GM08714 (cell line): ENCODE measurements at regions not wholly inside any gene's neighbourhood (a gene's known extent, or its start where the extent isn't known, plus 50 kb on each side); places are given as distances from the start of the nearest gene placed in this dataset.

ENCODE experiments used
- H3K4me3 ChIP-seq: fragments of 200-500 bp; sonication (Bioruptor generic); 2 replicates; pipeline ENCODE4 v1.5.1; 2014; ENCODE audit warnings: mild to moderate bottlenecking, low read length, inconsistent platforms
- ZNF274 ChIP-seq: IDR thresholded peaks from 2 replicates; pipeline ENCODE4 v1.6.1; 2012; ENCODE audit warnings: mild to moderate bottlenecking, low read depth, low read length

DNA sequence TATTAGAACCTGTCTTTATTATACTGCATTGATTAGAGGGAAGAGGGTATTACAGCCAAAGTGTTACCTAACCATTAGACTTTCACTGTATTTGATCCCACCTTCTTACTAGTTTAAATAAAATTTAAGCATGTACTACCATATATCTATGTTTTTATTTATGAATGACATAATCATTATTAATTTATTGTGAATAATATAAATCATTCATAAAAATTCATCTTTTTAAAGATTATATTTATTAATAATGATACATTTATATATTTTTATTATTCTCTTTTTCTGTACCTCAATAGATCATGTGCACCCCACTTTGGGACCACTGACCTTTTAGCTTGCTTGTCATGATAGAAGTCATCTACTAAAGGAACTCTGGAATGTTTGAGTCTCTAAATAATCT is 223.5 kb upstream of the MARCKS start:
- H3K4me3 ChIP-seq = no peak overlapping the region
- TF ChIP-seq ZNF274 = no peak

DNA sequence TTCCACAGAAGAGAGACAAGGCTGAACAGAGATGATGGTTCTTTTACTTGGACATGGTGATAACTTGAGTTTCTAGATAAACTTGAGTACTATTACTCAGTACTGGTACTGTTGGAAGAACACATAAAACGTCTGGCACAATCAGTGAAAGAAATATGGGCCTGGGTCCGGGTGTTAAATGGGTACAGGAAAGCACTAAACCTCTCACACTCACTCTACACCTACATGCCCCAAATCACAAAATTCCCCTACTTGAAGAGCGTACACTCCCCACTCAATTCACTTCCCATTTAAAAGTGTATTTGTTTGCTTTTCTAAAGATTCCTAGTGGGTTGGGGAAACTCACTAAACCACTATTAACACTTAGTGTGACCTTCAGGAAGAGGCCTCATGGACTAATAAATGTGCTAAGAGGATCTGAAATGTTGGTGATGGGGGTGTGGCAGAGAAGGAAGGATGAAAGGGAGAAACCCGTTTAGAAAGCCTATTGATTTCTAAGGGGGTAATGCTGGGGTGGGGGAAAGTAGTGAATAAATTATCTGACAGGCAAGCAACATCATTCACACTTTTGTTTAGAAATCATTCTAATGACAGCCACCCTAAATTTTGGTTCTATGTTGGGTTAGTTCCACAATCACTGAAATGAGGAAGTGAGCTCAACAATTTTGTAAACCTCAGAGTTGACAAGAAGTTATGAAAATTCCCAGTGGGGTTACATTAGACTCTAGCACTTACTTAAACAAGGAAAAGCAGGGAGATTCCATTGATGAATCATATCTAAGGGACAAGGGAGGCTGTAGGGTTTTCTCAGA is 222.6 kb upstream of the MARCKS start:
- TF ChIP-seq ZNF274 = no peak

DNA sequence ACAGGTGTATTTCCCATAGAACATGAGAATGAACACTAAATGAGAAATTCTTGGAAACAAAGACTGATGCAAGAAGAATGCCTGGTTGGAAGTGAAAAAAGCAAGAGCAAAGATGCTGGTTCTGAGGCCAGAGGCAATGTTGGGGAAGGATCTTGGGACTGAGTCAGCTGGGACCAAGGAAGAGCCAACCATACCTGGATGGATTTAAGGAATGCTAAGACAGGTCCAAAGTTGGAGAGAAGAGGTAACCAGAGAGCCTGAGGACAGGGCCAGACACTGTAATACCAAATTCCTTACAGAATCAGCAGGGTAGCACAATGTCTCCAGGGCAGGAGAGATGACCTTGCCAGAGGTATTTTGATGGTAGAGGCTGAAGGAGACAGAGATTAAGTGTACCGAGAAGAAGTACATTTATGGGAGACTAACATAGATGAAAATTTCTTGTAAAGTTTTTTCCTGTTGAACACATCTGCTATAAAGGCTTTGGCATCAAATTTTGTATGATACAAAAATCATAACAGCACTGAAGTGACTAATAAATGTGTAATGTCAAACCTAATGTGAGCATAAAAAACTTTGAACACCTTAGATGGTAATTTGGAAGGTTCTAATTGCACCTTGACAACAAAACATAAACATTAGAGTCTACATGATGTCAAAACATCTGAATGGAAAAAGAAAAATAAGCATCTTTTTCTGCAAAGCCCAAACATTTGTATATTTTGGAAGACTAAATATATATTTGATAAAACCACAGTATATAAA is 221.7 kb upstream of the MARCKS start:
- H3K4me3 ChIP-seq = peak overlapping the region; percentile 46
- TF ChIP-seq ZNF274 = no peak

More for the DNA sequence above, 222.6 kb upstream of the MARCKS start:
- H3K4me3 ChIP-seq = no peak overlapping the region

- H3K4me3 ChIP-seq = no peak overlapping the region
- TF ChIP-seq ZNF274 = no peak
These were observed 220.8 kb upstream of the MARCKS start for GRCh38 chr6:113636357-113636824.

DNA sequence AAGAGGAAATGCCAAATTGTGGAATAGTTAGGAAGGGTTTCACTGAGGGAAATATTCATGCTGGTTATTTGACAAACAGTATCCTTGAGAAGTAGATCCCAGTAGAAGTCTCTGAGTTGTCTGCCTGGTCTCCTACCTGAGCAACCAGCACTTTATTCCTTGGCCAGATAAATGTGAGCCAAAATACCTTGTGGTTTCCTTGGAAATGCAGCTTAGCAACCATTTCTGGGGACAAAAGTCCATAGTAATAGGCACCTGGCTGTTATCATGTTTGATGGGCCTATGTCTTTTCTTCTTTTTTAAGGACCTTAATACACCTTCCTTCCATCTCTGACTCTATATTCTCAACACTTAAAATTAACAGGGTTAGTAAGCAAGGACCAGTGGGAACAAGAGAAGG is 217.1 kb upstream of the MARCKS start:
- TF ChIP-seq ZNF274 = no peak
- H3K4me3 ChIP-seq = no peak overlapping the region

GRCh38 chr6:113642001-113642713 is 215.0 kb upstream of the MARCKS start:
- no peak for TF ChIP-seq ZNF274
- H3K4me3 ChIP-seq = 0 out of 2 replicates have a peak overlapping the region, but pooled peaks have one; percentile 22

DNA sequence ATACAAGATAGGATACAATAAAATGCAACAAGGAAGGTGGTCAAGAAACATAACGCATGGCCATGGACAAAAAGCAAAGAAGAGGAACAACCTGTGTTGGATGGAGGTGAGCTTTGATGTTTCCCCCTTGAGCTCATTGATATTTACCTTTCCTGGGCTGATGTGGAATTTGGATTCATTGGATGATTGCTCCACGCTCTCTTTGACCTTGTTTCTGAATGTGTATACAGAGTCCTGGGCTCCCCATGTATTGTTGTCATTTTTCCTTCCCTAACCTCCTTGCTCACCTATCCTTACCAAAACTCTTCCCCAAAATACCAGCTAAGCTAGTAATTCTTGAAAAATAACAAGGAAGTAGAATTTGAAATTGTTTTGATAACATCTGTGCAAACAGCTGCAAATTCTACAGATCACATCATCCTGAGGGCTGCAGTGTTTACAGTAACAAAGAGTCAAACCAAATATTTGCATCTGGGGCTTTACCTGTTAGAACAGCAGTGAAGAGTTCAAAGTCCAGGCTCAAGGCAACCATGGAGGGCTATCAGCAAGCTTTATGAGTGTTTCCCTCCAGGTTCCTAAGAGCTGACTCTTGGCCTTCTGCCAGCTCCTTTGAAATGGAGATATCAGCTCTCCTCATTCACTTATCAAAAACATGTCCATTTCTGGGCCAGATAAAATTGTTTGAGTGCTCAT is 214.3 kb upstream of the MARCKS start:
- H3K4me3 ChIP-seq = peak overlapping the region; percentile 32; the same call in 1 of the 2 replicates
- no peak for TF ChIP-seq ZNF274

DNA sequence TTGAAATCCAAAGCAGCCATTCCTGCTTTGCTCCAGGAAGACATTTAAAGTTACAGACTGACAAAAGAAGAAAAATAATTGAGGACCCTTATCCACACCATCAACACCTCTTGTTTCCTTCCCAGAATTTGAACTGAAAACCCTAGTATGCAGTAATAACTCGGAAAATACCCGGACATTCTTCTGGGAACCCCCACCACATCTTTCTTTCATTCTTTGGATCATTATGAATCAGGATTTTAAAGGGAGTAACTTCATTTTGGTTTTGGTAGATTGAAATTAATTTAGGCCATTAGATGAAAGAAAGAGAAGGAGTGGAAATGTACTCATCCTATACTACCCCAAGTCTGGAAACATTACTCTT is 213.8 kb upstream of the MARCKS start:
- no peak for TF ChIP-seq ZNF274
- peak overlapping the region; percentile 32; the same call in 1 of the 2 replicates for H3K4me3 ChIP-seq

GRCh38 chr6:113644861-113645575 is 212.1 kb upstream of the MARCKS start:
- H3K4me3 ChIP-seq = no peak overlapping the region
- no peak for TF ChIP-seq ZNF274

- TF ChIP-seq ZNF274 = no peak
- H3K4me3 ChIP-seq = no peak overlapping the region
These were observed 211.6 kb upstream of the MARCKS start for GRCh38 chr6:113645576-113645970.

DNA sequence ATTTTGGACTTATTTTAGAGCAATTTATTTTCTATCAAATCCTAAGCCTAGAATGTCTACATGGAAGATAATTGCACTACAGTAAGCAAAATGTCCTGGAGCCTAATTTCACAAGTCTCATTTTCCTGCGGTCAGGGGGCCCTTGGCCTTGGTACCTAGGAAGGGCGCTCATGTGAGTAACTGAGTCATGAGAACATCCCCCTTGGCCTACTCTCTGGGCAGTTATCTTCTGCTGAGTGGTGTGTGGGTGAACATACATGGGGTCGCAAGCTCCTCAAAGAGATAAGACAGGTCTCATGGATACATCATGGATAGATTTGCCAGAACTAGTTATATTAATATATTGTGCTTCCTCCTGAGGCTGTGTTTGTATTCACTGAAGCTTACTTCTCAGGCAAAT is 211.2 kb upstream of the MARCKS start:
- no peak for TF ChIP-seq ZNF274

DNA sequence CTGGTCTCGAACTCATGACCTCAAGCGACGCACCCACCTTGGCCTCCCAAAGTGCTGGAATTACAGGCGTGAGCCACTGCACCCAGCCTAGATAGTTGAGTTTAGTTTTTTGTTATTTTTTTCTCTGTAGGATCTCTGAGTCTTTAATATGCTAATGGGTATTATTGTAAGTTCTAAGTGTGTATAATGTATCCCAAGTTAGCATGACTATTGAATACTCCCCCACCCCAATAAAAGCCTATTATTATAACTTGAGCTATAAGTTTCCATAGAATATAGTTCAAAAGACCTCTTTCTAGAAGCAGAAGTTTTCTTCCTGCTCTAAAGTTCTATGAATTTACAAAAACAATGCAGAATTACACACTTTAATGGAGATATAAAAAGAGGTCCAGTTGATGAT is 210.4 kb upstream of the MARCKS start:
- H3K4me3 ChIP-seq = no peak overlapping the region
- TF ChIP-seq ZNF274 = no peak

More for the DNA sequence above, 211.2 kb upstream of the MARCKS start:
- H3K4me3 ChIP-seq = no peak overlapping the region
